ENCODE measurements at regions not wholly inside any gene's neighbourhood (a gene's known extent, or its start where the extent isn't known, plus 50 kb on each side); places are given as distances from the start of the nearest gene placed in this dataset.

DNA sequence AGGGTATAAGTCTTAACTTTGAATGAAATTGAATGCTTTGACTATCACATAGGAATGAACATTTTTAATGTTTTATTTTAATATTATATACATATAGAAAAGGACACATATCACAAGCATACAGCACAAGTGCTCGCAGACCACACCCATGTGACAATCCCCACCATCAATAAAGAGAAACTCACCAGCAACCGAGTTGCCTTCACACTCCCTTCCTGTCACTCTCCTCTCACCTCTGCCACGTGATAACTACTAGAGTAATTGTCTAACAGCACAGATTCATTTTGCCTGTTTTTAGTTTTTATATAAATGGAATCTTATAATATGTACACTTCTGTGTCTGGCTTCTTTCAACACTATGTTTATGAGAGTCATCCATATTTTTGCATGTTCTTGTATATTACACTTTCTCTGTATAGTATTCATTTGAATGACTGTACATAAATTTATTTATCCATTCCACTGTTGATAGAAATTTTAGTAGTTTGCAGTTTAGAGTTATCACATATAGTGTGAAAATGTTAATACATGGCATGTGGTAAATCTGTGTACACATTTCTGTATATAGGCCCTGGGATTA, 304.9 kb upstream of the DUSP10 start:
- TF ChIP-seq, protein P1, sequence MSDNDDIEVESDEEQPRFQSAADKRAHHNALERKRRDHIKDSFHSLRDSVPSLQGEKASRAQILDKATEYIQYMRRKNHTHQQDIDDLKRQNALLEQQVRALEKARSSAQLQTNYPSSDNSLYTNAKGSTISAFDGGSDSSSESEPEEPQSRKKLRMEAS (IDR thresholded peaks at IDR 0.05) = no peak
- TF ChIP-seq POLR2A (IDR thresholded peaks at IDR 0.05; ENCODE audit: borderline replicate concordance, extremely low read depth, insufficient read depth, insufficient read length) (no peak), YY1 (IDR thresholded peaks at IDR 0.05; ENCODE audit: extremely low read depth, insufficient replicate concordance, low read depth, low read length) (no peak), EZH2phosphoT487 (IDR thresholded peaks at IDR 0.05; ENCODE audit: borderline replicate concordance) (no peak), EZH2 (IDR thresholded peaks at IDR 0.05) (no peak), POLR2AphosphoS5 (IDR thresholded peaks at IDR 0.05; ENCODE audit: low read depth, low read length) (no peak), ZNF274 (IDR thresholded peaks at IDR 0.05; ENCODE audit: low read depth, low read length) (no peak), TCF7L2 (IDR thresholded peaks at IDR 0.05; ENCODE audit: borderline replicate concordance, extremely low read depth, insufficient read depth, insufficient read length) (no peak), CEBPB (IDR thresholded peaks at IDR 0.05; ENCODE audit: low read depth) (no peak), SP1 (IDR thresholded peaks at IDR 0.05; ENCODE audit: low read depth) (no peak), ELF1 (IDR thresholded peaks at IDR 0.05; ENCODE audit: borderline replicate concordance, low read depth) (no peak), JUND (IDR thresholded peaks at IDR 0.05) (no peak), FOSL1 (IDR thresholded peaks at IDR 0.05; ENCODE audit: low read depth) (no peak)
- TF ChIP-seq, protein P2, sequence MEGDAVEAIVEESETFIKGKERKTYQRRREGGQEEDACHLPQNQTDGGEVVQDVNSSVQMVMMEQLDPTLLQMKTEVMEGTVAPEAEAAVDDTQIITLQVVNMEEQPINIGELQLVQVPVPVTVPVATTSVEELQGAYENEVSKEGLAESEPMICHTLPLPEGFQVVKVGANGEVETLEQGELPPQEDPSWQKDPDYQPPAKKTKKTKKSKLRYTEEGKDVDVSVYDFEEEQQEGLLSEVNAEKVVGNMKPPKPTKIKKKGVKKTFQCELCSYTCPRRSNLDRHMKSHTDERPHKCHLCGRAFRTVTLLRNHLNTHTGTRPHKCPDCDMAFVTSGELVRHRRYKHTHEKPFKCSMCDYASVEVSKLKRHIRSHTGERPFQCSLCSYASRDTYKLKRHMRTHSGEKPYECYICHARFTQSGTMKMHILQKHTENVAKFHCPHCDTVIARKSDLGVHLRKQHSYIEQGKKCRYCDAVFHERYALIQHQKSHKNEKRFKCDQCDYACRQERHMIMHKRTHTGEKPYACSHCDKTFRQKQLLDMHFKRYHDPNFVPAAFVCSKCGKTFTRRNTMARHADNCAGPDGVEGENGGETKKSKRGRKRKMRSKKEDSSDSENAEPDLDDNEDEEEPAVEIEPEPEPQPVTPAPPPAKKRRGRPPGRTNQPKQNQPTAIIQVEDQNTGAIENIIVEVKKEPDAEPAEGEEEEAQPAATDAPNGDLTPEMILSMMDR (IDR thresholded peaks at IDR 0.05 in 2 of 3, conservative IDR thresholded peaks at IDR 0.05 in 1 of 3; ENCODE audit: borderline replicate concordance in 1 of 3, insufficient read depth in 1 of 3, low read depth in 2 of 3, low read length in 2 of 3) = no peak

Data from HCT116 (cell line).